HepG2 (cell line): ENCODE measurements at regions not wholly inside any gene's neighbourhood (a gene's known extent, or its start where the extent isn't known, plus 50 kb on each side); places are given as distances from the start of the nearest gene placed in this dataset.
A peak's percentile ranks its signal among the peaks of the same experiment; 100 is the strongest.

ENCODE experiments used
- FOSL2 ChIP-seq: sonication (generic); formaldehyde crosslinking; IDR thresholded peaks from 2 replicates; pipeline ENCODE4 v1.4.0; 2020; ENCODE audit warnings: missing genetic modification reagents
- IRX3 ChIP-seq: sonication (generic); formaldehyde crosslinking; IDR thresholded peaks from 2 replicates; pipeline ENCODE4 v1.8.1; 2023; ENCODE audit warnings: mild to moderate bottlenecking, low read depth, missing genetic modification reagents, borderline replicate concordance
- RFX3 ChIP-seq: IDR thresholded peaks from 2 replicates; pipeline ENCODE4 v1.6.1; 2016; ENCODE audit warnings: missing biosample characterization, missing genetic modification reagents
- SOX13 ChIP-seq, 3 experiments: fragments of 450-650 bp in 1 of 3; sonication (generic) in 1 of 3; formaldehyde crosslinking in 1 of 3; IDR thresholded peaks in 2 of 3; conservative IDR thresholded peaks in 1 of 3; 2 replicates each; pipeline versions ENCODE4 v1.5.0 to v1.6.1; 2016 to 2020; ENCODE audit warnings: antibody characterized with exemption in 1 of 3, mild to moderate bottlenecking in 1 of 3, missing compliant biosample characterization in 1 of 3, missing genetic modification reagents in 1 of 3, moderate library complexity in 1 of 3
- TBL1XR1 ChIP-seq: fragments of 150-350 bp; IDR thresholded peaks from 2 replicates; pipeline ENCODE4 v1.6.1; 2014; ENCODE audit warnings: borderline replicate concordance, low read length; ENCODE audit not compliant: partially characterized antibody
- THYN1 ChIP-seq: sonication (generic); formaldehyde crosslinking; IDR thresholded peaks from 2 replicates; pipeline ENCODE4 v1.8.1; 2023; ENCODE audit warnings: low read depth, mild to moderate bottlenecking, moderate library complexity, missing genetic modification reagents, borderline replicate concordance
- ZNF549 ChIP-seq: sonication (generic); formaldehyde crosslinking; IDR thresholded peaks from 2 replicates; pipeline ENCODE4 v1.5.0; 2020; ENCODE audit warnings: missing genetic modification reagents
- ZNF670 ChIP-seq: sonication (generic); formaldehyde crosslinking; IDR thresholded peaks from 2 replicates; pipeline ENCODE4 v1.8.0; 2022; ENCODE audit warnings: mild to moderate bottlenecking, missing genetic modification reagents, borderline replicate concordance
- ZNF674 ChIP-seq: sonication (generic); formaldehyde crosslinking; IDR thresholded peaks from 2 replicates; pipeline ENCODE4 v1.5.0; 2020; ENCODE audit warnings: low read depth, mild to moderate bottlenecking, missing genetic modification reagents
- ZNF703 ChIP-seq: sonication (generic); formaldehyde crosslinking; IDR thresholded peaks from 2 replicates; pipeline ENCODE4 v1.5.1; 2020; ENCODE audit warnings: missing genetic modification reagents, mild to moderate bottlenecking, moderate library complexity, borderline replicate concordance
- ZNF850 ChIP-seq: sonication (generic); formaldehyde crosslinking; conservative IDR thresholded peaks from 2 replicates; pipeline ENCODE4 v1.9.0; 2021; ENCODE audit warnings: mild to moderate bottlenecking, missing genetic modification reagents
- TF ChIP-seq, protein P1 (sequence below): sonication (generic); formaldehyde crosslinking; IDR thresholded peaks from 2 replicates; pipeline ENCODE4 v1.8.1; 2022; ENCODE audit warnings: low read depth, mild to moderate bottlenecking, missing genetic modification reagents
- TF ChIP-seq, protein P2 (sequence below): sonication (generic); formaldehyde crosslinking; IDR thresholded peaks from 2 replicates; pipeline ENCODE4 v1.4.0; 2020; ENCODE audit warnings: missing genetic modification reagents, borderline replicate concordance
- TF ChIP-seq, protein P3 (sequence below): sonication (generic); formaldehyde crosslinking; IDR thresholded peaks from 2 replicates; pipeline ENCODE4 v1.5.1; 2020; ENCODE audit warnings: missing genetic modification reagents, mild to moderate bottlenecking, borderline replicate concordance
- TF ChIP-seq, protein P4 (sequence below): IDR thresholded peaks from 2 replicates; pipeline ENCODE4 v1.6.1; 2012; ENCODE audit warnings: low read length, improper control_type of control experiment

DNA sequence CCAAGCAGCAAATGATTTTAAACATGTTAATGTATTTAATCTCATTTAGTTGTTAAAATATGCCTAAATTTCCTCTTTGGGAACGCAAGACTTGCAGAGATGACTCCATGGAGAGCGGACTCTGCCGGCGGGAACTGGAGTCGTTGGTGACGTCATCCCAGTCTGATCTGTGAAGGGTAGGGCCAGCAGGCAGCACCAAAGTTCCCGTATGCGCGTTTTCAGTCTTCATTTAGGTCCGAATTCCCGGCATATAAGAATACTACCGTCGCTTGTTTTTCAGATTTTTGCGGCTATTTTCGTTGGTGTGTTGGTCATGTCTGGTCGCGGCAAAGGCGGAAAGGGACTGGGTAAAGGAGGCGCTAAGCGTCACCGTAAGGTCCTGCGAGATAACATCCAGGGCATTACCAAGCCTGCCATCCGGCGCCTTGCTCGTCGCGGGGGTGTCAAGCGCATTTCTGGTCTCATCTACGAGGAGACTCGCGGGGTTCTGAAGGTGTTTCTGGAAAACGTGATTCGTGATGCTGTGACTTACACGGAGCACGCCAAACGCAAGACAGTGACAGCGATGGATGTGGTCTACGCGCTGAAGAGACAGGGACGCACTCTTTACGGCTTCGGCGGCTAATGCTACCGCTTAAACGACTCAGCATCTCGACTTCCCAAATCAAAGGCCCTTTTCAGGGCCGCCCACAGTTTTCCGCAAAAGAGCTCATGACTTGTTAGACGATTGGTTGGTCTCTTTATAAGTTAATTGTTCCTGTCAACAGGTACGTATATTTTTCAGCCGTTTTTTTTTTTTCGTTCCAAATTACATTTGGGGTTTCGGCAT lies 117.3 kb downstream of the HFE start (continued):
- TF ChIP-seq, protein P1, sequence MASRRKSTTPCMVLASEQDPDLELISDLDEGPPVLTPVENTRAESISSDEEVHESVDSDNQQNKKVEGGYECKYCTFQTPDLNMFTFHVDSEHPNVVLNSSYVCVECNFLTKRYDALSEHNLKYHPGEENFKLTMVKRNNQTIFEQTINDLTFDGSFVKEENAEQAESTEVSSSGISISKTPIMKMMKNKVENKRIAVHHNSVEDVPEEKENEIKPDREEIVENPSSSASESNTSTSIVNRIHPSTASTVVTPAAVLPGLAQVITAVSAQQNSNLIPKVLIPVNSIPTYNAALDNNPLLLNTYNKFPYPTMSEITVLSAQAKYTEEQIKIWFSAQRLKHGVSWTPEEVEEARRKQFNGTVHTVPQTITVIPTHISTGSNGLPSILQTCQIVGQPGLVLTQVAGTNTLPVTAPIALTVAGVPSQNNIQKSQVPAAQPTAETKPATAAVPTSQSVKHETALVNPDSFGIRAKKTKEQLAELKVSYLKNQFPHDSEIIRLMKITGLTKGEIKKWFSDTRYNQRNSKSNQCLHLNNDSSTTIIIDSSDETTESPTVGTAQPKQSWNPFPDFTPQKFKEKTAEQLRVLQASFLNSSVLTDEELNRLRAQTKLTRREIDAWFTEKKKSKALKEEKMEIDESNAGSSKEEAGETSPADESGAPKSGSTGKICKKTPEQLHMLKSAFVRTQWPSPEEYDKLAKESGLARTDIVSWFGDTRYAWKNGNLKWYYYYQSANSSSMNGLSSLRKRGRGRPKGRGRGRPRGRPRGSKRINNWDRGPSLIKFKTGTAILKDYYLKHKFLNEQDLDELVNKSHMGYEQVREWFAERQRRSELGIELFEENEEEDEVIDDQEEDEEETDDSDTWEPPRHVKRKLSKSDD (CRISPR knock-in tag), result peak; percentile 75; the same call in 1 of the 2 replicates
- no peak for TF ChIP-seq IRX3
- no peak for TF ChIP-seq ZNF850
- TF ChIP-seq TBL1XR1, result peak; percentile 79
- no peak for TF ChIP-seq ZNF549
- no peak; the same call in 1 of the 2 replicates for TF ChIP-seq THYN1 (CRISPR knock-in tag)
- TF ChIP-seq RFX3, result no peak; the same call in 1 of the 2 replicates
- TF ChIP-seq ZNF674 (CRISPR knock-in tag), result 0 out of 2 replicates have a peak, but pooled peaks have one; percentile 36
- TF ChIP-seq, protein P2, sequence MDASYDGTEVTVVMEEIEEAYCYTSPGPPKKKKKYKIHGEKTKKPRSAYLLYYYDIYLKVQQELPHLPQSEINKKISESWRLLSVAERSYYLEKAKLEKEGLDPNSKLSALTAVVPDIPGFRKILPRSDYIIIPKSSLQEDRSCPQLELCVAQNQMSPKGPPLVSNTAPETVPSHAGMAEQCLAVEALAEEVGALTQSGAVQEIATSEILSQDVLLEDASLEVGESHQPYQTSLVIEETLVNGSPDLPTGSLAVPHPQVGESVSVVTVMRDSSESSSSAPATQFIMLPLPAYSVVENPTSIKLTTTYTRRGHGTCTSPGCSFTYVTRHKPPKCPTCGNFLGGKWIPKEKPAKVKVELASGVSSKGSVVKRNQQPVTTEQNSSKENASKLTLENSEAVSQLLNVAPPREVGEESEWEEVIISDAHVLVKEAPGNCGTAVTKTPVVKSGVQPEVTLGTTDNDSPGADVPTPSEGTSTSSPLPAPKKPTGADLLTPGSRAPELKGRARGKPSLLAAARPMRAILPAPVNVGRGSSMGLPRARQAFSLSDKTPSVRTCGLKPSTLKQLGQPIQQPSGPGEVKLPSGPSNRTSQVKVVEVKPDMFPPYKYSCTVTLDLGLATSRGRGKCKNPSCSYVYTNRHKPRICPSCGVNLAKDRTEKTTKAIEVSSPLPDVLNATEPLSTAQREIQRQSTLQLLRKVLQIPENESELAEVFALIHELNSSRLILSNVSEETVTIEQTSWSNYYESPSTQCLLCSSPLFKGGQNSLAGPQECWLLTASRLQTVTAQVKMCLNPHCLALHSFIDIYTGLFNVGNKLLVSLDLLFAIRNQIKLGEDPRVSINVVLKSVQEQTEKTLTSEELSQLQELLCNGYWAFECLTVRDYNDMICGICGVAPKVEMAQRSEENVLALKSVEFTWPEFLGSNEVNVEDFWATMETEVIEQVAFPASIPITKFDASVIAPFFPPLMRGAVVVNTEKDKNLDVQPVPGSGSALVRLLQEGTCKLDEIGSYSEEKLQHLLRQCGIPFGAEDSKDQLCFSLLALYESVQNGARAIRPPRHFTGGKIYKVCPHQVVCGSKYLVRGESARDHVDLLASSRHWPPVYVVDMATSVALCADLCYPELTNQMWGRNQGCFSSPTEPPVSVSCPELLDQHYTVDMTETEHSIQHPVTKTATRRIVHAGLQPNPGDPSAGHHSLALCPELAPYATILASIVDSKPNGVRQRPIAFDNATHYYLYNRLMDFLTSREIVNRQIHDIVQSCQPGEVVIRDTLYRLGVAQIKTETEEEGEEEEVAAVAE (CRISPR knock-in tag), result no peak; the same call in 1 of the 2 replicates
- peak; percentile 86 for TF ChIP-seq FOSL2
- TF ChIP-seq, protein P3, sequence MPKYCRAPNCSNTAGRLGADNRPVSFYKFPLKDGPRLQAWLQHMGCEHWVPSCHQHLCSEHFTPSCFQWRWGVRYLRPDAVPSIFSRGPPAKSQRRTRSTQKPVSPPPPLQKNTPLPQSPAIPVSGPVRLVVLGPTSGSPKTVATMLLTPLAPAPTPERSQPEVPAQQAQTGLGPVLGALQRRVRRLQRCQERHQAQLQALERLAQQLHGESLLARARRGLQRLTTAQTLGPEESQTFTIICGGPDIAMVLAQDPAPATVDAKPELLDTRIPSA, result peak; percentile 39; the same call in 1 of the 2 replicates
- TF ChIP-seq ZNF670, result peak; percentile 79; the same call in 1 of the 2 replicates
- TF ChIP-seq, protein P4, sequence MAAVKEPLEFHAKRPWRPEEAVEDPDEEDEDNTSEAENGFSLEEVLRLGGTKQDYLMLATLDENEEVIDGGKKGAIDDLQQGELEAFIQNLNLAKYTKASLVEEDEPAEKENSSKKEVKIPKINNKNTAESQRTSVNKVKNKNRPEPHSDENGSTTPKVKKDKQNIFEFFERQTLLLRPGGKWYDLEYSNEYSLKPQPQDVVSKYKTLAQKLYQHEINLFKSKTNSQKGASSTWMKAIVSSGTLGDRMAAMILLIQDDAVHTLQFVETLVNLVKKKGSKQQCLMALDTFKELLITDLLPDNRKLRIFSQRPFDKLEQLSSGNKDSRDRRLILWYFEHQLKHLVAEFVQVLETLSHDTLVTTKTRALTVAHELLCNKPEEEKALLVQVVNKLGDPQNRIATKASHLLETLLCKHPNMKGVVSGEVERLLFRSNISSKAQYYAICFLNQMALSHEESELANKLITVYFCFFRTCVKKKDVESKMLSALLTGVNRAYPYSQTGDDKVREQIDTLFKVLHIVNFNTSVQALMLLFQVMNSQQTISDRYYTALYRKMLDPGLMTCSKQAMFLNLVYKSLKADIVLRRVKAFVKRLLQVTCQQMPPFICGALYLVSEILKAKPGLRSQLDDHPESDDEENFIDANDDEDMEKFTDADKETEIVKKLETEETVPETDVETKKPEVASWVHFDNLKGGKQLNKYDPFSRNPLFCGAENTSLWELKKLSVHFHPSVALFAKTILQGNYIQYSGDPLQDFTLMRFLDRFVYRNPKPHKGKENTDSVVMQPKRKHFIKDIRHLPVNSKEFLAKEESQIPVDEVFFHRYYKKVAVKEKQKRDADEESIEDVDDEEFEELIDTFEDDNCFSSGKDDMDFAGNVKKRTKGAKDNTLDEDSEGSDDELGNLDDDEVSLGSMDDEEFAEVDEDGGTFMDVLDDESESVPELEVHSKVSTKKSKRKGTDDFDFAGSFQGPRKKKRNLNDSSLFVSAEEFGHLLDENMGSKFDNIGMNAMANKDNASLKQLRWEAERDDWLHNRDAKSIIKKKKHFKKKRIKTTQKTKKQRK, result no peak
- peak; percentile 80 for TF ChIP-seq SOX13 (IDR thresholded peaks at IDR 0.05)
- TF ChIP-seq SOX13 (CRISPR knock-in tag; conservative IDR thresholded peaks at IDR 0.05 in 1 of 2, IDR thresholded peaks at IDR 0.05 in 1 of 2), result peak in 1 of 2 experiments; percentile 61; a peak in 2 of 4 replicates
- TF ChIP-seq ZNF703, result peak; percentile 43; the same call in 1 of the 2 replicates
